GM18502 (cell line): ENCODE measurements at regions not wholly inside any gene's neighbourhood (a gene's known extent, or its start where the extent isn't known, plus 50 kb on each side); places are given as distances from the start of the nearest gene placed in this dataset.

Source experiments
- ATAC-seq: cut with Tn5 transposase; IDR thresholded peaks from one replicate; pipeline ENCODE4 v1.9.1; 2021; ENCODE audit warnings: mild to moderate bottlenecking; ENCODE audit not compliant: unreplicated experiment, poor library complexity

- ATAC-seq: no peak
Measured at GRCh38 chr12:14244876-14245669, 120.4 kb upstream of the ATF7IP start.

- no peak for ATAC-seq
Measured at GRCh38 chr12:14247166-14247565, 118.3 kb upstream of the ATF7IP start.

DNA sequence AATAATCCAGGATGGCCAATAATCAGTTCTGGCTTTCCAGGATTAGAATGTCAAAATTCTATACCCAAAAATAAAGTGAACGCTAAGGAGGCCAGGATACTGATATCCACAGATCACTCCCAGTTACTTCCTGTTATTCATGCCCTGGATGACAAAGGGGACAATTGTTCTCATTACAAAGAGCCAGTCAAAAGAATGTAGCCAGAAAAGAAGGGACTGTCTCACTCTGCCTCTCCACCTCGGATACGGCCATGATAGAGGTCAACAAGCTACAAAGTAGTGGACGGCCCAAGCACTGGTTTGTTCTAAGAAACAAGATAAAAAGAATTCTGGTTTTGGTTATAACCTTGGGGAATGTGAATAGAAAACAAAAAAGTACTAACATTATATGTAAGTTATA is 116.1 kb upstream of the ATF7IP start:
- no peak for ATAC-seq

GRCh38 chr12:14252697-14253096 is 112.8 kb upstream of the ATF7IP start:
- no peak for ATAC-seq

- ATAC-seq: no peak
Measured at GRCh38 chr12:14253496-14253895, 112.0 kb upstream of the ATF7IP start.

DNA sequence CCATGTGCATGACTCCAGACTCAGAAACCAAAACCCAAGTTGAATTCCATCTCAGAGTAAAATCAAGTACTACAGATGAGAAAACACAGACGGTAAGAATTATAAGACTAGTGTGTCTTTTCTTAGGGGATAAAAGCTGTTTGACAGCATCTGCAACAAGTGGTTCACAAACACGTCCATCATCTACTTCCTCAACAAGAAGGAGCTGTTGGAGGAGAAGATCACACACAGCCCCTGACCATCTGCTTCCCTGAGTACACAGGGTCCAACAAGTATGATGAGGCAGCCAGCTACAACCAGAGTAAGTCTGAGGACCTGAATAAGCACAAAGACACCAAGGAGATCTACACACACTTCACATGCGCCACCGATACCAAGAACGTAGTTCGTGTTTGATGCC is 110.7 kb upstream of the ATF7IP start:
- ATAC-seq: no peak

- no peak for ATAC-seq
Measured at GRCh38 chr12:14256121-14256520, 109.4 kb upstream of the ATF7IP start.

- no peak for ATAC-seq
Measured at GRCh38 chr12:14256555-14257169, 108.8 kb upstream of the ATF7IP start.

GRCh38 chr12:14257303-14257733 is 108.2 kb upstream of the ATF7IP start:
- ATAC-seq: no peak

- ATAC-seq: peak; percentile 61
Measured at GRCh38 chr12:14257734-14258574, 107.5 kb upstream of the ATF7IP start.

DNA sequence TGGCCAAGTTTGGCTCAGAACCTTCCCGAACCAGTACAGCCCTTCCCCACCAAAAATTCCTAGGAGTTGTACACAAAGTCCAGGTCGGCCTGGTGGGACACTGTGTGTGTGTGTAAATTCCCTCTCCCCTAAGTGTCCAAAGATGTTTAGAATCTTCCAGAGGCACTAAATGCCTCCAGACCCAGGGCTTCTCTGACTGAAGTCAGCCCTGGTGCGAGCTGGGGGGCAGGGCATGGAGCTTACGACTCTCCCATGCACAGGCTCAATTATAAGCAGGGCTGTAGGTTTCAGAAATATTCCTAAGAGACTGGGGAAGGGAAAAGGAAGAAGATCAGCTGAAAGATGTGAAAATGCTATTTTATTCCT is 106.9 kb upstream of the ATF7IP start:
- no peak for ATAC-seq

DNA sequence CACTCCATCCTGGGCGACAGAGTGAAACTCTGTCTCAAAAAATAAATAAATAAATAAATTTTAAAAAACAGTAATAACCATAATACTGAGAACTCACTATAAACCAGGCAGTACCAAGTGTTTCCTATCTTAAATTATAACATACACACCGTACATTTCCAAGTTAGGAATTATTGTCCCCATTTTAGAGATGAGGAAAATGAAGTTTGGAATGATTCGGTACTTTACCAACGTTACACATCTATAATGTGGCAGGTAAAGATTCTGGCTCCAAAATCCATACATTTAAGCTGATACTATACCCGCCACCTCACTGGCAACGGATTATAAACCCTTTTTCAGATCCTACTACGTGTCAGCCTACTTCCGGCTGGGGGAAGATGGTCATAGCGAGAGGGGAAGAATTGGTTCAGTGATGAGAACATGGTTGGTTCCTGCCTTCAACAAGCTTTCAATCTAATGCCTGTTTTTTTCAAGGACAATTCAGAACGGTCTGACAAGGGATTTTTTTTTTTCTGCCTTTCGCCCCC is 105.9 kb upstream of the ATF7IP start:
- ATAC-seq: no peak

- no peak for ATAC-seq
Measured at GRCh38 chr12:14260011-14260993, 105.2 kb upstream of the ATF7IP start.

DNA sequence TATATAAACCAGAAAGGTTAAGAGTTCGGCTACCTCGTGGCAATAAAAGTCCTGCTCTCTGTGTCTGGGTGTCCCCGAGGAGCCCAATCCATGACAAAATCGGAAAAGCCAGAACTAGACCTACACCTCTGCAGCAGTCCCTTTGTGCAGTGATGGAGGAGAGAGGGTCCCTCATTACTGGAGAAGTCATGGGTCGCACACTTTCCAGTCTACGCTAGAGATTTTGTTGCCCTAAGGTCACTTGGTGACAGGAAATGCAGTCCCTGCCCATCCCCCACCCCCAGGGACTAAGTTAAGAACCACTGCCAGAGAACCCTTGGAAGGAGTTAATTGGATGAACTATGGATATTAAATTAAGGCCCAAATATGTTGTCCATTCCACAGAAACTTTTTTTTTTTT is 104.4 kb upstream of the ATF7IP start:
- ATAC-seq: no peak

DNA sequence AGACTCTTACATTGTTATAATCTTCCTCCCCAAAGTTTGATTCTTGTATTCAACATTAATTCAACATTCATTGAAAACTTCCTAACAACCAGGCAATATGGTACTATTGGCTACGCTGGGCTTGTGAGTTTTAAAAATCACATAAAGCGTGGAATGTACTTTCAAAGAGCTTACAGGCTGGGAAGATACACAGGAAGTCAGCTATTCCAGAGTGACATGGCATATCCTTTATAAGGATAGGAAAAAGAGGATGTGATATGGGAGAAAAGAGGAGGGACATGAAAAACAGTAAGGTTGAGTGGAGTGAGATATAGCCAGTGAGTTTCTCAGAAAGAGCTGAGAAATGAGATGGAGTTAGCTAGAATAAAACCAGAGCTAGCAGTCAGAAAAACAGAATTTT is 103.6 kb upstream of the ATF7IP start:
- no peak for ATAC-seq

DNA sequence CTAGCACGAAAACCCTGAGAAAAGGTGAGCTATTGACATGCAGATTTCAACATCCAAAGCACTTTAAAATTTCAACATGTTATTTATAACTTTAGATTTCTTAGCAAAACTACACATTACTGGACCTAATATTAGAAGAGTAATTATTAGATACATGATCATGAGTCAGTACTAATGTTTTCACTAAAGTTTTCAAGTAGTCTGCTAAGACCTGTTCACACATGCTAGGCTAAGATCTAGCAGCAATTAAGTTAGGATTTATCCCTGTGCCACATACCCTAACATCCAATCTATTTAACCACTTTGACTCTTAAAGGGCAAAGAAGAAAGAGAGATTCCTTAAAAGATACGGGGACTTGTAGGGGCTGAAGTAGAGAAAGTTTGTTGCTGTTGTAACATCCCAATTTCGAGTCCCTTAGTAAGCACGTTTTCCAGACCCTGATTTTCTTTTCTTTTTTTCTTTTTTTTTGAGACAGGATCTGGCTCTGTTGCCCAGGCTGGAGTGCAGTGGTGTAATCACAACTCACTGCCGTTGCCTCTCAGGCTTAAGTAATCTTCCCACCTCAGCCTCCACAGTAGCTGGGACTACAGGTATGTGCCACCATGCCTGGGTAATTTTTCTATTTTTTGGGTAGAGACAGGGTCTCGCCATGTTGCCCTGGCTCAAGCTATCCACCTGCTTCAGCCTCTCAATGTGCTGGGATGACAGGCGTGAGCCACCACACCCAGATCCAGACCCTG is 102.5 kb upstream of the ATF7IP start:
- no peak for ATAC-seq

DNA sequence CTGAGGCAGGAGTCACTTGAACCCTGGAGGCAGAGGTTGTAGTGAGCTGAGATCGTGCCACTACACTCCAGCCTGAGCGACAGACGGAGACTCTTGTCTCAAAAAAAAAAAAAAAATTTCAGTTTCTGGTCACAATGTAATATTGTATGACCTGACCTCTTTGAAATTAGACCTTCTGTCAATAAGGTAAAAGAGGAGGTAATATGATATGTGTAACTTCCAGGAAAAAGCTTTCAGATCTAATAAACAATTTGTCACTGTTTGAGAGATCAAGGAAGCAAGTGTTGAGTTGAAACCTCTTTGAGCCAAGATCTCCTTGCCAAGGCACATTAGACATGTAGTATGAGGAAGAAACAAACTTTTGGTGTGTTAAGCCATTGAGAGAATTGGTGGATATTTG is 101.7 kb upstream of the ATF7IP start:
- ATAC-seq: no peak

- ATAC-seq: no peak
Measured at GRCh38 chr12:14264316-14264715, 101.2 kb upstream of the ATF7IP start.

DNA sequence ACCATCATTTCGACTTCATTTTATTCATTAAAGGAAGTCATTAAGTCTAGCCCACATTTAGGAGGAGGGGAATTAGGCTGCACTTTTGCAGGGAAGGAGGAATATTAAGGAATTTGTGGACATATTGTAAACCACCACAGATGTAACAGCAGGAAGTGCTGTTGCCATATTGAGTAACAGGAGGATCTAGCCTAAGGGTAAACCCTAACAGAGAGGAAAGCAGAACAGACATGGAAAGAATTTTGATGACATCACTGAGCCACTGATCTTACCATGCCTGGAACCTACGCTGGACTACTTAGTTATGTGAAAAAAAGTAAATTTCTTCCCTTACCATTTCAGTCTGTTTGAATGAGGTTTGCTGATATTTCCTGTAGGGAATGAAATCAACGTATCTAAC is 100.7 kb upstream of the ATF7IP start:
- ATAC-seq: no peak
